Smooth muscle cell (in vitro differentiated cells): ENCODE measurements at regions not wholly inside any gene's neighbourhood (a gene's known extent, or its start where the extent isn't known, plus 50 kb on each side); places are given as distances from the start of the nearest gene placed in this dataset.

ENCODE experiments used
- DNase-seq: peaks from one replicate; lab custom pipeline; 2025; ENCODE audit not compliant: unreplicated experiment; lab: John Stamatoyannopoulos, UW
- H2AFZ ChIP-seq: fragments of 200-600 bp; sonication (generic); 2 replicates; pipeline ENCODE4 v1.6.0; 2016; ENCODE audit warnings: antibody characterized with exemption, low read depth, mild to moderate bottlenecking
- H3F3A ChIP-seq: fragments of 200-600 bp; sonication (generic); 2 replicates; pipeline ENCODE4 v1.6.0; 2017; ENCODE audit warnings: antibody characterized with exemption, low read depth
- H3K27ac ChIP-seq: fragments of 200-600 bp; sonication (generic); 2 replicates; pipeline ENCODE4 v1.5.1; 2016; ENCODE audit warnings: low read depth, mild to moderate bottlenecking
- H3K27me3 ChIP-seq: fragments of 200-600 bp; sonication (generic); 2 replicates; pipeline ENCODE4 v1.6.1; 2016; ENCODE audit warnings: low read depth, mild to moderate bottlenecking
- H3K36me3 ChIP-seq: fragments of 200-600 bp; sonication (generic); 2 replicates; pipeline ENCODE4 v1.5.1; 2016; ENCODE audit warnings: low read depth
- H3K4me1 ChIP-seq: fragments of 200-600 bp; sonication (generic); 2 replicates; pipeline ENCODE4 v1.5.1; 2016; ENCODE audit warnings: low read depth
- H3K4me2 ChIP-seq: fragments of 200-600 bp; sonication (generic); 2 replicates; pipeline ENCODE4 v1.6.0; 2016; ENCODE audit warnings: mild to moderate bottlenecking
- H3K4me3 ChIP-seq: fragments of 200-600 bp; sonication (generic); 2 replicates; pipeline ENCODE4 v1.5.1; 2016; ENCODE audit warnings: mild to moderate bottlenecking
- H3K79me2 ChIP-seq: fragments of 200-600 bp; sonication (generic); 2 replicates; pipeline ENCODE4 v1.6.0; 2016; ENCODE audit warnings: low read depth, mild to moderate bottlenecking
- H3K9ac ChIP-seq: fragments of 200-600 bp; sonication (generic); 2 replicates; pipeline ENCODE4 v1.6.0; 2016; ENCODE audit warnings: low read depth
- H3K9me3 ChIP-seq: fragments of 200-600 bp; sonication (generic); replicated peaks from 2 replicates; pipeline ENCODE4 v1.5.1; 2016; ENCODE audit warnings: low read depth
- H4K20me1 ChIP-seq: fragments of 200-600 bp; sonication (generic); 2 replicates; pipeline ENCODE4 v1.6.0; 2016; ENCODE audit warnings: low read depth
- CTCF ChIP-seq: fragments of 200-600 bp; sonication (generic); IDR thresholded peaks from 2 replicates; pipeline ENCODE4 v1.5.1; 2017; ENCODE audit warnings: borderline replicate concordance, mild to moderate bottlenecking, antibody characterized with exemption; ENCODE audit not compliant: insufficient read depth, poor library complexity, severe bottlenecking
- WGBS: methylation state at CpG from one replicate; pipeline ENCODE4 v1.1.7; 2016; ENCODE audit warnings: low lambda C conversion rate; 5-methylcytosine and 5-hydroxymethylcytosine counted together

- Histone ChIP-seq H3K9me3 (no peaks in the 10 kb centered on the region), H3K36me3 (no peaks in the 10 kb centered on the region), H3K79me2 (no peaks in the 10 kb centered on the region), H3K4me3 (no peak overlapping the region), H3K4me2 (no peak overlapping the region), H3K27me3 (no peaks in the 10 kb centered on the region), H2AFZ (no peak overlapping the region), H3K4me1 (no peaks in the 10 kb centered on the region), H3K9ac (no peak overlapping the region), H3K27ac (no peak overlapping the region), H3F3A (no peaks in the 10 kb centered on the region), H4K20me1 (no peaks in the 10 kb centered on the region)
- DNase-seq = no peak
- 92% methylated on average over 10 of the region's 10 CpGs for WGBS
- no peak for TF ChIP-seq CTCF
Observed at GRCh38 chr2:7666596-7667259, 749.5 kb downstream of the RNF144A start.

GRCh38 chr2:7667260-7667757 is 750.1 kb downstream of the RNF144A start:
- no peak overlapping the region for H2AFZ ChIP-seq
- no peaks in the 10 kb centered on the region for H3K36me3 ChIP-seq
- H3K4me1 ChIP-seq = no peaks in the 10 kb centered on the region
- H3K4me3 ChIP-seq = no peak overlapping the region
- no peak overlapping the region for H3K9ac ChIP-seq
- no peaks in the 10 kb centered on the region for H3F3A ChIP-seq
- H3K27me3 ChIP-seq = no peaks in the 10 kb centered on the region
- no peaks in the 10 kb centered on the region for H4K20me1 ChIP-seq
- no peaks in the 10 kb centered on the region for H3K79me2 ChIP-seq
- WGBS = 91% methylated on average over 5 of the region's 5 CpGs
- no peak for TF ChIP-seq CTCF
- H3K4me2 ChIP-seq = no peak overlapping the region
- no peaks in the 10 kb centered on the region for H3K9me3 ChIP-seq
- H3K27ac ChIP-seq = no peak overlapping the region
- no peak for DNase-seq

GRCh38 chr2:7670905-7671641 is 753.9 kb downstream of the RNF144A start:
- 57% methylated on average over 11 of the region's 11 CpGs for WGBS
- no peak for DNase-seq
- H3K27ac ChIP-seq = no peak overlapping the region

More at GRCh38 chr2:7670905-7671641, 753.9 kb downstream of the RNF144A start:
- no peak for TF ChIP-seq CTCF
- no peak overlapping the region for H3K9ac ChIP-seq
- H3K79me2 ChIP-seq = no peaks in the 10 kb centered on the region
- no peaks in the 10 kb centered on the region for H3F3A ChIP-seq
- no peak overlapping the region for H3K4me2 ChIP-seq
- H3K36me3 ChIP-seq = no peaks in the 10 kb centered on the region
- H3K4me1 ChIP-seq = no peaks in the 10 kb centered on the region
- H3K9me3 ChIP-seq = no peaks in the 10 kb centered on the region
- H2AFZ ChIP-seq = peak overlapping the region; percentile 64
- no peaks in the 10 kb centered on the region for H3K27me3 ChIP-seq
- H4K20me1 ChIP-seq = no peaks in the 10 kb centered on the region
- H3K4me3 ChIP-seq = no peak overlapping the region
